ENCODE measurements at regions not wholly inside any gene's neighbourhood (a gene's known extent, or its start where the extent isn't known, plus 50 kb on each side); places are given as distances from the start of the nearest gene placed in this dataset.

GRCh38 chr2:180739070-180739469 is 241.3 kb upstream of the UBE2E3 start:
- no peak for DNase-seq (ENCODE audit: low spot score)

- no peak for DNase-seq (ENCODE audit: low spot score)
Observed at GRCh38 chr2:180735799-180736198, 244.6 kb upstream of the UBE2E3 start.

- DNase-seq (ENCODE audit: low spot score), result no peak
Observed at GRCh38 chr2:180734382-180734781, 246.0 kb upstream of the UBE2E3 start.

GRCh38 chr2:180733330-180733729 is 247.1 kb upstream of the UBE2E3 start:
- no peak for DNase-seq (ENCODE audit: low spot score)

- DNase-seq (ENCODE audit: low spot score), result no peak
Observed at GRCh38 chr2:180732337-180732736, 248.1 kb upstream of the UBE2E3 start.

GRCh38 chr2:180730976-180731375 is 249.4 kb upstream of the UBE2E3 start:
- no peak for DNase-seq (ENCODE audit: low spot score)

GRCh38 chr2:180728928-180729559 is 251.4 kb upstream of the UBE2E3 start:
- no peak for DNase-seq (ENCODE audit: low spot score)

GRCh38 chr2:180723712-180724111 is 256.7 kb upstream of the UBE2E3 start:
- DNase-seq (ENCODE audit: low spot score), result no peak

GRCh38 chr2:180722551-180723239 is 257.7 kb upstream of the UBE2E3 start:
- DNase-seq (ENCODE audit: low spot score), result no peak

GRCh38 chr2:180720829-180721228 is 259.6 kb upstream of the UBE2E3 start:
- DNase-seq (ENCODE audit: low spot score), result no peak

- DNase-seq (ENCODE audit: low spot score), result no peak
Observed at GRCh38 chr2:180717588-180717987, 262.8 kb upstream of the UBE2E3 start.

GRCh38 chr2:180716186-180717180 is 263.9 kb upstream of the UBE2E3 start:
- no peak for DNase-seq (ENCODE audit: low spot score)

GRCh38 chr2:180715044-180715443 is 265.4 kb upstream of the UBE2E3 start:
- DNase-seq (ENCODE audit: low spot score), result no peak

GRCh38 chr2:180709392-180710145 is 270.8 kb upstream of the UBE2E3 start:
- no peak for DNase-seq (ENCODE audit: low spot score)

- DNase-seq (ENCODE audit: low spot score), result no peak
Observed at GRCh38 chr2:180707884-180708205, 272.6 kb upstream of the UBE2E3 start.

GRCh38 chr2:180707175-180707883 is 273.1 kb upstream of the UBE2E3 start:
- no peak for DNase-seq (ENCODE audit: low spot score)

GRCh38 chr2:180706694-180707093 is 273.7 kb upstream of the UBE2E3 start:
- no peak for DNase-seq (ENCODE audit: low spot score)

- no peak for DNase-seq (ENCODE audit: low spot score)
Observed at GRCh38 chr2:180705551-180705950, 274.9 kb upstream of the UBE2E3 start.

GRCh38 chr2:180705122-180705521 is 275.3 kb upstream of the UBE2E3 start:
- DNase-seq (ENCODE audit: low spot score), result no peak

GRCh38 chr2:180699657-180700361 is 280.6 kb upstream of the UBE2E3 start:
- DNase-seq (ENCODE audit: low spot score), result no peak

GRCh38 chr2:180698668-180699067 is 281.7 kb upstream of the UBE2E3 start:
- no peak for DNase-seq (ENCODE audit: low spot score)
